Fibroblast of lung (primary cell): ENCODE measurements at regions not wholly inside any gene's neighbourhood (a gene's known extent, or its start where the extent isn't known, plus 50 kb on each side); places are given as distances from the start of the nearest gene placed in this dataset.

Experiments used
- CTCF ChIP-seq, 2 donors: IDR thresholded peaks in 1 of 2; conservative IDR thresholded peaks in 1 of 2; 1 replicate in 1 of 2; 2 replicates in 1 of 2; pipeline ENCODE4 v1.5.1; 2011 to 2012; ENCODE audit warnings: low read length in 2 of 2, control low read depth in 1 of 2, inconsistent platforms in 1 of 2, low read depth in 1 of 2, mild to moderate bottlenecking in 1 of 2
- EZH2 ChIP-seq: IDR thresholded peaks from 2 replicates; pipeline ENCODE4 v1.5.1; 2012; ENCODE audit warnings: low read length, control low read depth, mild to moderate bottlenecking; ENCODE audit errors: missing control alignments

DNA sequence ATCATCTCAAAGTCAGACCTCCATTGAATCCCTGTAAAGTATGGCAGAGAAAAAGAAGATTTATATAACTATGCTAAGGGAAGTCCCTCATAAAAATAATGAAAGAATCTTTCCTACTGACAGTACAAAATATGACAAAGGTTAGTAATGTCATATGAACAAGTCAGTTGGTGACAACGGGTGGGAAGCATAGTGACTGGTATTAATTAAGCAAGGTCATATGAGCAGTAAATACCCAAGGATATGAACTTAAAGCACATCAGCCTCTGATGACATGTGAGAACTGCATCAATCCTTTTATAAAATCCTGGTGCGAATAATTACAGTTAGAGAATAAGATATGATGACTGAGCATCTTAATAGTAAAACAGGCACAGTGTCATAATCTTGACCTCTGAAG lies 364.8 kb upstream of the GALNTL6 start:
- no peak for TF ChIP-seq CTCF (conservative IDR thresholded peaks at IDR 0.05 in 1 of 2, IDR thresholded peaks at IDR 0.05 in 1 of 2; ENCODE audit: low read depth in 1 of 2, low read length in 2 of 2)
- TF ChIP-seq EZH2, result no peak
